ENCODE measurements at regions not wholly inside any gene's neighbourhood (a gene's known extent, or its start where the extent isn't known, plus 50 kb on each side); places are given as distances from the start of the nearest gene placed in this dataset.

DNA sequence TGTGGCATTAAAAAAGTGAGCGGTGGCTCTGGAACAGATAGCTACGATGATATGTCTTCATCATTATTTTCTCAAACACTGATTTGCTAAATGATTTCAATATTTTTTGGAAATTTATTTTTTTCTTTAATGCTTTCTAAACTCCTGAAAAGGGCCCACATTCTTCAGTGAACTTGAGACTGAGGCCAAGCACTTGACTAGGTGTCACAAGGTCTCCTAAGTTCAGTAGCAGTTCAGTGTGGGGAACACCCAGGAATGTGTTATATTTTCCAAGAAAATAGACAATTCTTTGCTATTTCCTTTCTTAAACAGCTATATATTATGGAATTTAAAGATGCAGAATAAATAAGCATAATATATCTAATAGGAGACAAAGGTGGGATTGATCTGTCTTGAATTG lies 850.9 kb downstream of the USP25 start:
- Mint-ChIP-seq H3K9me3 (no peaks in the 10 kb centered on the region), H3K27ac (no peak overlapping the region), H3K27me3 (no peaks in the 10 kb centered on the region), H3K36me3 (ENCODE audit: low read depth) (no peaks in the 10 kb centered on the region), H3K4me1 (ENCODE audit: low read depth) (no peaks in the 10 kb centered on the region), H3K4me3 (no peak overlapping the region)
- intact Hi-C loops (cut with micrococcal nuclease), result no loop called here
- ATAC-seq (no peak), DNase-seq (no peak)
- POLR2A ChIA-PET, result no interaction called here
- TF ChIP-seq, protein P1, sequence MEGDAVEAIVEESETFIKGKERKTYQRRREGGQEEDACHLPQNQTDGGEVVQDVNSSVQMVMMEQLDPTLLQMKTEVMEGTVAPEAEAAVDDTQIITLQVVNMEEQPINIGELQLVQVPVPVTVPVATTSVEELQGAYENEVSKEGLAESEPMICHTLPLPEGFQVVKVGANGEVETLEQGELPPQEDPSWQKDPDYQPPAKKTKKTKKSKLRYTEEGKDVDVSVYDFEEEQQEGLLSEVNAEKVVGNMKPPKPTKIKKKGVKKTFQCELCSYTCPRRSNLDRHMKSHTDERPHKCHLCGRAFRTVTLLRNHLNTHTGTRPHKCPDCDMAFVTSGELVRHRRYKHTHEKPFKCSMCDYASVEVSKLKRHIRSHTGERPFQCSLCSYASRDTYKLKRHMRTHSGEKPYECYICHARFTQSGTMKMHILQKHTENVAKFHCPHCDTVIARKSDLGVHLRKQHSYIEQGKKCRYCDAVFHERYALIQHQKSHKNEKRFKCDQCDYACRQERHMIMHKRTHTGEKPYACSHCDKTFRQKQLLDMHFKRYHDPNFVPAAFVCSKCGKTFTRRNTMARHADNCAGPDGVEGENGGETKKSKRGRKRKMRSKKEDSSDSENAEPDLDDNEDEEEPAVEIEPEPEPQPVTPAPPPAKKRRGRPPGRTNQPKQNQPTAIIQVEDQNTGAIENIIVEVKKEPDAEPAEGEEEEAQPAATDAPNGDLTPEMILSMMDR (IDR thresholded peaks at IDR 0.05), result no peak
- CTCF ChIA-PET, result no interaction called here

DNA sequence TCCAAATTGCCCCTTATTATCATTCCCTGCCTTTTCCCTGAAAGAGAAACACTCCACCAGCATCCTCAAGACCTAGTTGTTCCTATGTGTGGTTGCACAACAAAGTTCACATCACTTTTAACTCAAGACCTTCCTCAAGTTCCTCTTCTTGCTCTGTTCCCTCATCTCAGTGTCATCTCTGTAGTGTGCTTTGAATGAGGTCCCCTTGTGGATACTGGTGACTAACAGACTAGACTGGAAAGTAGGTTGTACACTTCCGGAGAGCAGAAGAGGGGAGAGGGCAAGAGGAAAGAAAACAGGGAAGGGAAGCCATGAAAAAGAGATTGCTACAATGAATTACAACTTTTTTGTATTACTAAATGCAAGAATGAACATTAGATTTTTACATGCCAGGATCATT lies 853.8 kb downstream of the USP25 start:
- Mint-ChIP-seq H3K27ac (no peak overlapping the region), H3K27me3 (no peaks in the 10 kb centered on the region), H3K9me3 (no peaks in the 10 kb centered on the region), H3K4me1 (ENCODE audit: low read depth) (no peaks in the 10 kb centered on the region), H3K36me3 (ENCODE audit: low read depth) (no peaks in the 10 kb centered on the region), H3K4me3 (no peak overlapping the region)
- TF ChIP-seq, protein P1 (IDR thresholded peaks at IDR 0.05), result no peak
- intact Hi-C loops (cut with micrococcal nuclease), result no loop called here
- DNase-seq, result no peak
- no peak for ATAC-seq
- POLR2A ChIA-PET, result no interaction called here
- CTCF ChIA-PET, result no interaction called here

DNA sequence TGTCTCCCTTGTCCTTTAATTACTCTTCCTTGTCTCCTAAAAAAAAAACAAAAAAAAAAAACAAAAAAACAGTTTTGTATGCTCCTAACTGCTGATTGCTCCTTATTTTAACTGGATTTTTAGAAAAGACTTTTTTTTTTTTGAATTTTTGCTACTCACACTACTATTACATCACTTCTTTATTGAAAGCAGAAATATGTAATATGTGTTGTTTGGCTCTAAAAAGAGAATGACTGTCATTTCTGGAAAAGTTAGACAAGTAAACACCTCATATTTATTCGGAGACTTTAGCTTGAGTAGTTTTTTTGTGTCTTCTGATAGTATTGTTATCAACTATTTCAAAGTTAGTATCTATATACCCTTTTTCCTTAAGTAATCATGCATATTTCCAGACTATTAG lies 855.0 kb downstream of the USP25 start:
- H3K36me3 Mint-ChIP-seq (ENCODE audit: low read depth), result no peaks in the 10 kb centered on the region
- TF ChIP-seq, protein P1 (IDR thresholded peaks at IDR 0.05), result no peak
- H3K27ac Mint-ChIP-seq, result no peak overlapping the region
- ATAC-seq, result no peak
- H3K4me1 Mint-ChIP-seq (ENCODE audit: low read depth), result no peaks in the 10 kb centered on the region
- POLR2A ChIA-PET, result no interaction called here
- DNase-seq, result no peak
- CTCF ChIA-PET, result no interaction called here
- no peak overlapping the region for H3K4me3 Mint-ChIP-seq
- no peaks in the 10 kb centered on the region for H3K9me3 Mint-ChIP-seq
- H3K27me3 Mint-ChIP-seq, result no peaks in the 10 kb centered on the region
- intact Hi-C loops (cut with micrococcal nuclease), result no loop called here

DNA sequence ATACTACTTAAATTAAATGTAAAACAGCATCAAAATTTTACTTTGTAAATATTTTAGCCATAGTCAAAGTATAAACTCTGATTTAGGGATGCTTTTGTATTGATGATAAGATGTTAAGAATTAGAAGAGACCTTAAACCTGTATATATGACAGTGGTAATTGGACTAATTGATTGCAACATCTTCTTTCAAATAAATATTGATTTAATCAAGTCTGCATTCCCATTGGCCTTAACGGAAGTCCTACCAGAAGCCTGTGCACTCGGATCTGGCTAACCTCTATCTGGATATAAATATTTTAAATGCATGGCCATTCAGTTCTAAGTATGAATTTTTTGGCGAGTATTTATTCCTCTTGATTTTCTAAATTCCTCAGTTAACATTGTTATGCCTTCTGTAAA lies 856.1 kb downstream of the USP25 start:
- ChIA-PET CTCF (no interaction called here), POLR2A (no interaction called here)
- Mint-ChIP-seq H3K9me3 (no peaks in the 10 kb centered on the region), H3K27ac (no peak overlapping the region), H3K36me3 (ENCODE audit: low read depth) (no peaks in the 10 kb centered on the region), H3K4me1 (ENCODE audit: low read depth) (no peaks in the 10 kb centered on the region), H3K4me3 (no peak overlapping the region), H3K27me3 (no peaks in the 10 kb centered on the region)
- intact Hi-C loops (cut with micrococcal nuclease), result no loop called here
- ATAC-seq, result no peak
- DNase-seq, result no peak
- TF ChIP-seq, protein P1 (IDR thresholded peaks at IDR 0.05), result no peak

DNA sequence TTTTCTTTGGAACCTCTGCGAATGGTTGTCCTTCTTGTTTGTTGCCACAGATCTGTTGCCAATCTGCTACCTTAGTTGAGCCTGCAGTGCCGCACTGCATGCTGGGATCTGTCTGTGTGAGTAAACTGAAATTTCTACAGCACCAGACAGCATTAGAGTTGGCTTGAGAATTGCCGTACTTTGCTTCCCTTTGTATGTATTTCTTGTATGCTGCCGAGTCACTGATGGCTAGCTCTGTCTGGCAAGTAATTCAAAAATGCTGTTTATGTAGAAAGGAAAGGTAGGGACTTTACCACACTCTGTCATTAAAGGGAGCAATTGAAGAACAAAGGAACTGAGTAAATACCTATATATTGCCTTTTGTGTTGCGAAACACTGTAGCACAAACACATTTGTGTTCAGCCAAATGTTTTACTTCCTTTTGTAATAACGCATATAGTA lies 857.4 kb downstream of the USP25 start:
- H3K27ac Mint-ChIP-seq, result no peak overlapping the region
- H3K36me3 Mint-ChIP-seq (ENCODE audit: low read depth), result no peaks in the 10 kb centered on the region
- DNase-seq, result no peak
- ATAC-seq, result no peak
- TF ChIP-seq, protein P1 (IDR thresholded peaks at IDR 0.05), result no peak
- ChIA-PET CTCF (no interaction called here), POLR2A (no interaction called here)
- no peak overlapping the region for H3K4me3 Mint-ChIP-seq
- H3K4me1 Mint-ChIP-seq (ENCODE audit: low read depth), result no peaks in the 10 kb centered on the region
- H3K9me3 Mint-ChIP-seq, result no peaks in the 10 kb centered on the region
- intact Hi-C loops (cut with micrococcal nuclease), result no loop called here
- no peaks in the 10 kb centered on the region for H3K27me3 Mint-ChIP-seq
